Progenitor cell of endocrine pancreas (in vitro differentiated cells): ENCODE measurements at regions not wholly inside any gene's neighbourhood (a gene's known extent, or its start where the extent isn't known, plus 50 kb on each side); places are given as distances from the start of the nearest gene placed in this dataset.

ENCODE experiments used
- DNase-seq: peaks from one replicate; pipeline ENCODE4 v3.0.0; 2021; ENCODE audit warnings: low spot score; ENCODE audit not compliant: unreplicated experiment
- H3K27ac Mint-ChIP-seq: 2 replicates; pipeline ENCODE4 v1.8.0; 2021; ENCODE audit warnings: mild to moderate bottlenecking, moderate library complexity, mixed read lengths
- H3K27me3 Mint-ChIP-seq: 2 replicates; pipeline ENCODE4 v1.8.0; 2021; ENCODE audit warnings: mixed read lengths
- H3K36me3 Mint-ChIP-seq: 2 replicates; pipeline ENCODE4 v1.8.0; 2022; ENCODE audit warnings: mixed read lengths; ENCODE audit not compliant: insufficient read depth
- H3K4me1 Mint-ChIP-seq: 2 replicates; pipeline ENCODE4 v1.8.0; 2021; ENCODE audit warnings: low read depth, mixed read lengths
- H3K4me3 Mint-ChIP-seq: 2 replicates; pipeline ENCODE4 v1.8.0; 2021; ENCODE audit warnings: low read depth, mild to moderate bottlenecking, moderate library complexity, mixed read lengths
- H3K9me3 Mint-ChIP-seq: 2 replicates; pipeline ENCODE4 v1.8.0; 2021; ENCODE audit warnings: low read depth, mixed read lengths
- CTCF ChIP-seq: fragments of 200-600 bp; sonication (generic); IDR thresholded peaks from one replicate; pipeline ENCODE4 v1.5.0; 2021; ENCODE audit warnings: antibody characterized with exemption, mild to moderate bottlenecking; ENCODE audit not compliant: unreplicated experiment

- H3K27ac Mint-ChIP-seq, result no peak overlapping the region
- H3K27me3 Mint-ChIP-seq, result no peaks in the 10 kb centered on the region
- no peak overlapping the region for H3K4me3 Mint-ChIP-seq
- TF ChIP-seq CTCF, result no peak
- DNase-seq, result no peak
- H3K9me3 Mint-ChIP-seq, result no peaks in the 10 kb centered on the region
- no peaks in the 10 kb centered on the region for H3K4me1 Mint-ChIP-seq
- H3K36me3 Mint-ChIP-seq, result no peaks in the 10 kb centered on the region
Observed at GRCh38 chr2:173696274-173696673, 268.9 kb downstream of the SP3 start.

GRCh38 chr2:173697929-173698328 is 267.2 kb downstream of the SP3 start:
- Mint-ChIP-seq H3K27me3 (no peaks in the 10 kb centered on the region), H3K9me3 (no peaks in the 10 kb centered on the region), H3K27ac (no peak overlapping the region), H3K36me3 (no peaks in the 10 kb centered on the region), H3K4me1 (no peaks in the 10 kb centered on the region), H3K4me3 (no peak overlapping the region)
- TF ChIP-seq CTCF, result no peak
- no peak for DNase-seq

- no peak for TF ChIP-seq CTCF
- no peak for DNase-seq
- H3K4me3 Mint-ChIP-seq, result no peak overlapping the region
- H3K27ac Mint-ChIP-seq, result no peak overlapping the region
- no peaks in the 10 kb centered on the region for H3K9me3 Mint-ChIP-seq
- peaks cover 8% of the 10 kb centered on the region for H3K4me1 Mint-ChIP-seq
- no peaks in the 10 kb centered on the region for H3K27me3 Mint-ChIP-seq
- H3K36me3 Mint-ChIP-seq, result no peaks in the 10 kb centered on the region
Observed at GRCh38 chr2:173705656-173706055, 259.5 kb downstream of the SP3 start.

- Mint-ChIP-seq H3K4me1 (peaks cover 8% of the 10 kb centered on the region), H3K9me3 (no peaks in the 10 kb centered on the region), H3K4me3 (no peak overlapping the region), H3K36me3 (no peaks in the 10 kb centered on the region), H3K27ac (no peak overlapping the region), H3K27me3 (no peaks in the 10 kb centered on the region)
- no peak for DNase-seq
- no peak for TF ChIP-seq CTCF
Observed at GRCh38 chr2:173706936-173707335, 258.2 kb downstream of the SP3 start.

GRCh38 chr2:173708806-173709205 is 256.4 kb downstream of the SP3 start:
- Mint-ChIP-seq H3K4me3 (no peak overlapping the region), H3K27me3 (no peaks in the 10 kb centered on the region), H3K36me3 (no peaks in the 10 kb centered on the region), H3K27ac (no peak overlapping the region), H3K4me1 (peaks cover 8% of the 10 kb centered on the region), H3K9me3 (no peaks in the 10 kb centered on the region)
- DNase-seq, result no peak
- no peak for TF ChIP-seq CTCF
